ENCODE measurements at regions not wholly inside any gene's neighbourhood (a gene's known extent, or its start where the extent isn't known, plus 50 kb on each side); places are given as distances from the start of the nearest gene placed in this dataset.
A peak's percentile ranks its signal among the peaks of the same experiment; 100 is the strongest.
"Not testable (repeated sequence)": the region's sequence is repeated elsewhere in the genome, so short reads cannot be mapped to it uniquely, and the experiment has no call there.

DNA sequence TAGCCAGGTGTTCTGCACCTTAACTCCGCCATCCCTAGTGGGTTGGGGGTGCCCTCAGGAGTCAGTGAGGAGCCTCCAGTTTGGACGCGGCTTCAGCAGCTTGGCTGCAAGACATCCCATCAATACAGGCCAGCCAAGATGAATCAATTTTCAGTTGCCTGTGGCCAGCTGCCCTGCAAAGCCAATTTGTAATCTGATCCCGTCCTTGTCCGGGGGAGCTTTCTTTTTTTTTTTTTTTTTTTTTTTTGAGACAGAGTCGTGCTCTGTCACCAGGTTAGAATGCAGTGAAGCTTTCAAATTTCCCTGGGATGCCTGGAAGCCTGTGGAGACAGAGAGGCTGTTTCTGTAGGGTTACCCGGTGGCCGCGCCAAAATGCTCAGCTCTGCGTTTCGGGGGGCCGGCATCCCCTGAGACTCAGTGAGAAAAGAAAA lies 192.5 kb downstream of the ASMT start:
- H3K4me3 ChIP-seq (ENCODE audit: low read length) = no peak overlapping the region
- H3K27me3 ChIP-seq (ENCODE audit: control insufficient read depth, insufficient read depth, low read length) = no peaks in the 10 kb centered on the region

DNA sequence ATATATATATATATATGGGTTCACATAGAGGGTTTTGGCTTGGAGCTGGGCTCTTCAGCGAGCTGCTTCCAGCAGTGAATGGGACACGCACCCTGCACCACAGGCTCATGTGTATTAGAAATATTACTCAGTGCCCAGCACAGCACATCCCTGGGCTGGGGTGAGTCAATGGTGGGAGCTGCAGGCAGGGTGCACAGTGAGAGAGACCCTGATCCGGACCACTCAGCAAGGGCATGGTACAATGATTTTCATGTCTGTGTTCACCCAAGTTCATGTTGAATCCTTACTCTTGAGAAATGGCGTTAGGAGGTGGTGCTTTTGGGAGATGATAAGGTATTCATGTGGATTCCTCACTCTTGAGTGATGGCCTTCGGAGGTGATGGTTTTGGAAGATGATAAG lies 194.7 kb downstream of the ASMT start:
- Histone ChIP-seq H3K9me3 (ENCODE audit: control insufficient read depth, insufficient read depth, low read length) (no peaks in the 10 kb centered on the region), H3K4me1 (ENCODE audit: control insufficient read depth, insufficient read depth, low read length) (no peaks in the 10 kb centered on the region), H3K27me3 (ENCODE audit: control insufficient read depth, insufficient read depth, low read length) (no peaks in the 10 kb centered on the region), H3K27ac (ENCODE audit: low read length) (no peak overlapping the region), H3K4me3 (ENCODE audit: low read length) (no peak overlapping the region), H3K36me3 (ENCODE audit: control insufficient read depth, insufficient read depth, low read length) (no peaks in the 10 kb centered on the region)
- DNase-seq (ENCODE audit: low read depth, low spot score) = no peak
- no CpG with 5 or more reads among the region's 5 CpGs for WGBS (ENCODE audit: insufficient coverage, insufficient read length)

More for the DNA sequence above, 192.5 kb downstream of the ASMT start:
- Histone ChIP-seq H3K36me3 (ENCODE audit: control insufficient read depth, insufficient read depth, low read length) (no peaks in the 10 kb centered on the region), H3K4me1 (ENCODE audit: control insufficient read depth, insufficient read depth, low read length) (no peaks in the 10 kb centered on the region), H3K9me3 (ENCODE audit: control insufficient read depth, insufficient read depth, low read length) (no peaks in the 10 kb centered on the region), H3K27ac (ENCODE audit: low read length) (no peak overlapping the region)
- WGBS (ENCODE audit: insufficient coverage, insufficient read length) = no CpG with 5 or more reads among the region's 12 CpGs
- DNase-seq (ENCODE audit: low read depth, low spot score) = peak; percentile 18

DNA sequence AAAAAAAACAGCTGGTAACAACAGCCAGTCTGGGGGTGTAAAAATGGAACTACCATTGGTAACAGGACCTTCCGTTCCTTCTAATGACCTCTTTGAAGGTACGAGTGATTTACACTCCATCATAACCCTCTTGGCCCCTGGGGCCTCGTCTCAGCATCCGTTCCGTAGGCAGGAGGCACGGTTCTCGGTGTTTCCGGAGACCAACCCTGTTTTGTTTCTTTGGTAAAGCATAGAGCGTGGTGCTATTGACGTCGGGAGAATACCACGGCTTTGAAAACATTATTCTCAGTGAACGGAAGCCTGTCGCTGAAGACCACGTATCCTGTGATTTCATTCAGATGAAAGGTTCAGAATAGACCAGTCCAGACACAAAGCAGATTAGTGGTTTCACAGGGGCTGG lies 198.9 kb downstream of the ASMT start:
- WGBS (ENCODE audit: insufficient coverage, insufficient read length) = no CpG with 5 or more reads among the region's 15 CpGs
- no peak overlapping the region for H3K4me3 ChIP-seq (ENCODE audit: low read length)
- no peaks in the 10 kb centered on the region for H3K9me3 ChIP-seq (ENCODE audit: control insufficient read depth, insufficient read depth, low read length)
- no peaks in the 10 kb centered on the region for H3K36me3 ChIP-seq (ENCODE audit: control insufficient read depth, insufficient read depth, low read length)
- H3K4me1 ChIP-seq (ENCODE audit: control insufficient read depth, insufficient read depth, low read length) = no peaks in the 10 kb centered on the region
- H3K27me3 ChIP-seq (ENCODE audit: control insufficient read depth, insufficient read depth, low read length) = no peaks in the 10 kb centered on the region
- DNase-seq (ENCODE audit: low read depth, low spot score) = no peak
- no peak overlapping the region for H3K27ac ChIP-seq (ENCODE audit: low read length)

DNA sequence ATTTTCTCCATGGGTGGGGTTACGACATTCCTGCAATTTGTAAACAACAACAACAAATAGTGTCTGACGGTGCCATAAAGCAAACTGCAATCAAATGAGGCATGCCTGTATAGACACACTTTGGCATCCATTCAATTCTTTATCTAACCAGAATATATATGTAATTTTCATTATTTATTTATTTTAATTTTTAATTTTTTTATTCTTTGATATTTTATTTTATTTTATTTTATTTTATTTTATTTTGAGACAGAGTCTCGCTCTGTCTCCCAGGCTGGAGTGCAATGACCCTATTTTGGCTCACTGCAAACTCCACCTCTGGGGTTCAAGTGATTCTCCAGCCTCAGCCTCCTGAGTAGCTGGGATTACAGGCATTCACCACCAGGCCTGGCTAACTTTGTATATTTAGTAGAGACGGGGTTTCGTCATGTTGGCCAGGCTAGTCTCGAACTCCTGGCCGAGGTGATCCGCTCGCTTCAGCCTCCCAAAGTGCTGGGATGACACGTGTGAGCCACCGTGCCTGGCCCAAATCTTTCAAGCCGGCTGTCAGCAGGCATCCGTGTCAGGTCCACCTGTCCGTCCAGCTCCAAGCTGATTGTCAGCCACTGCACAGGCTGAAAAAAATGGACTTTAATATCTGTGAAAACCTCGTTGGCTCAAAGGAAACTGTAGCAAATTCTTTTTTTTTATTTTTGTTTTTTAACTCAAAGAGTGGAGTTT lies 200.8 kb downstream of the ASMT start:
- H3K36me3 ChIP-seq (ENCODE audit: control insufficient read depth, insufficient read depth, low read length) = no peaks in the 10 kb centered on the region
- no peaks in the 10 kb centered on the region for H3K27me3 ChIP-seq (ENCODE audit: control insufficient read depth, insufficient read depth, low read length)
- H3K27ac ChIP-seq (ENCODE audit: low read length) = no peak overlapping the region
- no peaks in the 10 kb centered on the region for H3K4me1 ChIP-seq (ENCODE audit: control insufficient read depth, insufficient read depth, low read length)
- WGBS (ENCODE audit: insufficient coverage, insufficient read length) = no CpG with 5 or more reads among the region's 15 CpGs
- no peak for DNase-seq (ENCODE audit: low read depth, low spot score)
- no peak overlapping the region for H3K4me3 ChIP-seq (ENCODE audit: low read length)
- no peaks in the 10 kb centered on the region for H3K9me3 ChIP-seq (ENCODE audit: control insufficient read depth, insufficient read depth, low read length)

DNA sequence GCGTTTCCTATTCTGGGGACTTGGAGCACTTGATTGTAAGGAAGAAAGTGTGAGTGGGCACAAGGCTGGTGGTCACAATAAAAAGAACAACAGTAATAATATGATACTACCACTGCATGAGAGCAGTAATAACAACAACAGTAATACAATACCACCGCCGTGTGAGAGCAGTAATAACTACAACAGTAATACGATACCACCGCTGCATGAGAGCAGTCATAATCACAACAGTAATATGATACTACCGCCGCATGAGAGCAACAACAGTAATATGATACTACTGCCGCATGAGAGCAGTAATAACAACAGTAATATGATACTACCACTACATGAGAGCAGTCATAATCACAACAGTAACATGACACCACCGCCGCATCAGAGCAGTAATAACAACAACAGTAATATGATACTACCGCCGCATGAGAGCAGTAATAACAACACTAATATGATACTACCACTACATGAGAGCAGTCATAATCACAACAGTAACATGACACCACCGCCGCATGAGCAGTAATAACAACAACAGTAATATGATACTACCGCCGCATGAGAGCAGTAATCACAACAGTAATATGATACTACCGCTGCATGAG lies 201.6 kb downstream of the ASMT start:
- not testable (repeated sequence) for DNase-seq (ENCODE audit: low read depth, low spot score); H3K27ac ChIP-seq (ENCODE audit: low read length); H3K27me3 ChIP-seq (ENCODE audit: control insufficient read depth, insufficient read depth, low read length); H3K9me3 ChIP-seq (ENCODE audit: control insufficient read depth, insufficient read depth, low read length); H3K4me1 ChIP-seq (ENCODE audit: control insufficient read depth, insufficient read depth, low read length); H3K4me3 ChIP-seq (ENCODE audit: low read length); H3K36me3 ChIP-seq (ENCODE audit: control insufficient read depth, insufficient read depth, low read length)
- WGBS (ENCODE audit: insufficient coverage, insufficient read length) = no CpG with 5 or more reads among the region's 17 CpGs

DNA sequence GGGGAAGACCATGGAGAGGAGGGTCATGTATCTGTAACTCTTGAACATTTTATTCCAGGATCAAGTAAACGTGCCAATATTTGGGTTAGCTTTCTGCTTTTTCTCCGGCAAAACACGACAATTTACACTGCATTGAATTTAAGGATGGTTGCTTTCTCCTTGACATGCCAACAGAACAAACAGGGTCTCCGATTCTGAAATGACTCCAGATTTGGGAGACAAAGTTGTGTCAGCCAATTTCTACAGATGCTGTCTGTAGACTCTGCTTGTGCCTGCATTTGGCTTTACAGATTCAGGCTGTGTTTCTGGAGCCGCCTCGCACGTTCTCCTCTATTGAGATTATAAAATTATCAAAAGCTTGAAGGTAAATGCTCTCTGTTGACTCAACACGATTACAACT lies 207.0 kb downstream of the ASMT start:
- Histone ChIP-seq H3K4me1 (ENCODE audit: control insufficient read depth, insufficient read depth, low read length) (no peaks in the 10 kb centered on the region), H3K27ac (ENCODE audit: low read length) (no peak overlapping the region), H3K27me3 (ENCODE audit: control insufficient read depth, insufficient read depth, low read length) (no peaks in the 10 kb centered on the region), H3K4me3 (ENCODE audit: low read length) (no peak overlapping the region), H3K9me3 (ENCODE audit: control insufficient read depth, insufficient read depth, low read length) (no peaks in the 10 kb centered on the region), H3K36me3 (ENCODE audit: control insufficient read depth, insufficient read depth, low read length) (no peaks in the 10 kb centered on the region)
- WGBS (ENCODE audit: insufficient coverage, insufficient read length) = no CpG with 5 or more reads among the region's 8 CpGs
- DNase-seq (ENCODE audit: low read depth, low spot score) = no peak

DNA sequence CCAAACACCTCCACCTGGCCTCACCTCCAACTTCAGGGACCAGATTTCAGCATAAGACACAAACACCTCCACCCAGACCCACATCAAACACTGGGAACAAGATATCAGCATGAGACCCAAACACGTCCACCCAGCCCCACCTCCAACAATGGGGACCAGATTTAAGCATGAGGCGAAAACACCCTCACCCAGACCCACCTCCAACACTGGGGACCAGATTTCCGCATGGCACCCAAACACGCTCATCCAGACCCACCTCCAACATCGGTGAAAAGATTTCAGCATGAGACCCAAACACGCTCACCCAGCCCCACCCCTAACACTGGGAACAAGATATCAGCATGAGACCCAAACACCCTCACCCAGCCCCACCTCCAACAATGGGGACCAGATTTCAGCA lies 210.0 kb downstream of the ASMT start:
- no CpG with 5 or more reads among the region's 6 CpGs for WGBS (ENCODE audit: insufficient coverage, insufficient read length)
- Histone ChIP-seq H3K9me3 (ENCODE audit: control insufficient read depth, insufficient read depth, low read length) (no peaks in the 10 kb centered on the region), H3K4me3 (ENCODE audit: low read length) (no peak overlapping the region)

DNA sequence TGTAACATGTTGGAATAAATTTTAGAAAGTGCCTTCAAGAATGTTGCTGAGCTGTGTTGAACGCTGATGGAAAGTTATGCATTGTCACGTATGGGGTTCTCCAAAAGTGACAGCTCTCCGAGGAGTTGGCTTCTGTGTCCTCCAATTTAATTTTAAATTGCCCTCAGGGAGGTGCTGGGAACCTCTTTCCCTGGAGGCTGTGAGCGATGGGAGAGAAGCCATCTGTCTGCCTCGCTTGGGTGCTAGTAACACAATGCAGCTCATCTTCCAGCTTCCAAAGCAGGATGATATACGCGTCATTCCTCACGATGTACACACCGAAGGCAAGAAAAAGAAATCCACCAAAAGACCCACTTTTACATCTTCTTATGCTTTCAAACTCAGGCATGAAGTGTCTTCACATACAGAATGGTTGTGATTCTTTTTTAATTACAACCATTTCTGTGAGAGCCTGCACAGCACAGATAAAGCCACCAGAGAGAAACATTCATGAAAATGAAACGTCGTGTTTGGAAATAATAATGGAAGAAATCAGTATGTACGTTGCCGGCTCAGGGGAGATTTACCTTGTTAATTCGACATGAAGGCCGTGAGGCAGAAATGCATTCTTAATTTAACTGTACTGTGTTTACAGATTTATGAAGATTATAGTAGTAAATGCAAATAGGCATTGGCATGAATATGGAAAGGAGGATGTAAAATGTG lies 218.9 kb downstream of the ASMT start:
- no peaks in the 10 kb centered on the region for H3K27me3 ChIP-seq (ENCODE audit: control insufficient read depth, insufficient read depth, low read length)
- no peak overlapping the region for H3K4me3 ChIP-seq (ENCODE audit: low read length)
- H3K9me3 ChIP-seq (ENCODE audit: control insufficient read depth, insufficient read depth, low read length) = peaks cover 2% of the 10 kb centered on the region; the same call in 1 of the 2 replicates
- DNase-seq (ENCODE audit: low read depth, low spot score) = no peak
- WGBS (ENCODE audit: insufficient coverage, insufficient read length) = no CpG with 5 or more reads among the region's 15 CpGs
- no peak overlapping the region for H3K27ac ChIP-seq (ENCODE audit: low read length)
- H3K36me3 ChIP-seq (ENCODE audit: control insufficient read depth, insufficient read depth, low read length) = no peaks in the 10 kb centered on the region
- H3K4me1 ChIP-seq (ENCODE audit: control insufficient read depth, insufficient read depth, low read length) = no peaks in the 10 kb centered on the region

More for the DNA sequence above, 210.0 kb downstream of the ASMT start:
- Histone ChIP-seq H3K27ac (ENCODE audit: low read length) (no peak overlapping the region), H3K4me1 (ENCODE audit: control insufficient read depth, insufficient read depth, low read length) (no peaks in the 10 kb centered on the region), H3K36me3 (ENCODE audit: control insufficient read depth, insufficient read depth, low read length) (no peaks in the 10 kb centered on the region), H3K27me3 (ENCODE audit: control insufficient read depth, insufficient read depth, low read length) (no peaks in the 10 kb centered on the region)
- no peak for DNase-seq (ENCODE audit: low read depth, low spot score)

DNA sequence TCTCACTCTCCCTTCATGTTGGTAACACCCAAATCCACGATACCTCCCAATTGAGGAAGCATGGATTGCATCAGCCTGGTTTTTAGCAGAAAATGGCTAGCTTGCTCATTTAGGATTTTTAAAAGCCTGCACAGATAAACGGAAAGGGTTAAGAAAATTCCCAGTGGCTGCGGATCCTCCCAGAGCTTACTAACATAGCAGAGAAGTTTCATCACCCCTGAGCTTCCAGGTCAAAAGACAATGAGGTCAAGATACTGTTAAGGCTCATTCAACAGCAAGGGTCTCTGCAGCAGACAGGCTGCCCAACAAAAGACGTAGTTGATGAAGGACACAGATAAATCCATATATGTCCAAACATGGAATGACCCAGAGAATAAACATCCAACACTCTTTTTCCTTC lies 220.2 kb downstream of the ASMT start:
- no peaks in the 10 kb centered on the region for H3K4me1 ChIP-seq (ENCODE audit: control insufficient read depth, insufficient read depth, low read length)
- H3K36me3 ChIP-seq (ENCODE audit: control insufficient read depth, insufficient read depth, low read length) = no peaks in the 10 kb centered on the region
- no peak overlapping the region for H3K4me3 ChIP-seq (ENCODE audit: low read length)
- H3K27ac ChIP-seq (ENCODE audit: low read length) = no peak overlapping the region
- WGBS (ENCODE audit: insufficient coverage, insufficient read length) = no CpG with 5 or more reads among the region's 4 CpGs
- no peak for DNase-seq (ENCODE audit: low read depth, low spot score)
- H3K27me3 ChIP-seq (ENCODE audit: control insufficient read depth, insufficient read depth, low read length) = no peaks in the 10 kb centered on the region
- peaks cover 2% of the 10 kb centered on the region; the same call in 1 of the 2 replicates for H3K9me3 ChIP-seq (ENCODE audit: control insufficient read depth, insufficient read depth, low read length)

DNA sequence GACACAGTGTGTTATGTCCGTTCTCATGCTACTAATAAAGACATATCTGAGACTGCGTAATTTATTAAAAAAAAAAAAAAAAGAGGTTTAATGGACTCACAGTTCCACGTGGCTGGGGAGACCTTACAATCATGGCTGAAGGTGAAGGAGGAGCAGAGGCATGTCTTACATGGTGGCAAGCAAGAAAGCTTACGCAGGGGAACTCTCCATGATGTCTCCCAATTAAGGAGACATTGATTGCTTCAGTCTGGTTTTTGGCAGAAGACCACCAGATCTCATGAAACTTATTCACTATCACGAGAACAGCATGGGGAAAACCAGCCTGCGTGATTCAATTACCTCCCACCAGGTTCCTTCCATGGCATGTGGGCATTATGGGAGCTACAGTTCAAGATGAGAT lies 221.8 kb downstream of the ASMT start:
- Histone ChIP-seq H3K4me1 (ENCODE audit: control insufficient read depth, insufficient read depth, low read length) (no peaks in the 10 kb centered on the region), H3K27me3 (ENCODE audit: control insufficient read depth, insufficient read depth, low read length) (no peaks in the 10 kb centered on the region), H3K4me3 (ENCODE audit: low read length) (no peak overlapping the region), H3K27ac (ENCODE audit: low read length) (no peak overlapping the region), H3K9me3 (ENCODE audit: control insufficient read depth, insufficient read depth, low read length) (peaks cover 2% of the 10 kb centered on the region; the same call in 1 of the 2 replicates), H3K36me3 (ENCODE audit: control insufficient read depth, insufficient read depth, low read length) (no peaks in the 10 kb centered on the region)
- DNase-seq (ENCODE audit: low read depth, low spot score) = no peak
- no CpG with 5 or more reads among the region's 6 CpGs for WGBS (ENCODE audit: insufficient coverage, insufficient read length)

All from iPS DF 6.9 (cell line).